DMS153 treated with DMSO at 0.1 percent for 48 hours (cell line): ENCODE measurements at regions not wholly inside any gene's neighbourhood (a gene's known extent, or its start where the extent isn't known, plus 50 kb on each side); places are given as distances from the start of the nearest gene placed in this dataset.
"Not testable (repeated sequence)": the region's sequence is repeated elsewhere in the genome, so short reads cannot be mapped to it uniquely, and the experiment has no call there.

Source experiments
- DNase-seq: peaks from one replicate; lab custom pipeline; 2025; ENCODE audit not compliant: unreplicated experiment; lab: John Stamatoyannopoulos, UW

- no peak for DNase-seq
These were observed 69.7 kb downstream of the RPS6KA4 start for GRCh38 chr11:64428693-64429092.

DNA sequence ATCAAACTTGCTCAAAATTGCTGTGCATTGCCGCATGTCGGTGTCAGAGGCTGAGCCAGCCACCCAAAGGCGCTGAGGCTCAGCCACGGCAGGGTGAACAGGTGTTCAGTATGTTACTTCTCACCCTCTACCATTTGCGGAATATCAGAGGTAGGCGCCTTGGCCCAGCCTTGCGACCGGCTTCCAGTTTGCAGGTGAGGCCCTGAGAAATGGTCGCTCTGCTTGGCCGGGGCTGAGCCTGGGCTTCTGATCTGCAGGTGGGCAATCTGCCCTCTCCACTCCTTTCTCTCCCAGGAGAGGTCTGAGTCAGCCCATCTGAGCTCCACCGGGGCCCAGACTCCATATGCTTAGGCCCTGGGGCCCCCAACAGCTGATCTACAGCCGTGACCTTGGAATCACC is 71.0 kb downstream of the RPS6KA4 start:
- no peak for DNase-seq

DNA sequence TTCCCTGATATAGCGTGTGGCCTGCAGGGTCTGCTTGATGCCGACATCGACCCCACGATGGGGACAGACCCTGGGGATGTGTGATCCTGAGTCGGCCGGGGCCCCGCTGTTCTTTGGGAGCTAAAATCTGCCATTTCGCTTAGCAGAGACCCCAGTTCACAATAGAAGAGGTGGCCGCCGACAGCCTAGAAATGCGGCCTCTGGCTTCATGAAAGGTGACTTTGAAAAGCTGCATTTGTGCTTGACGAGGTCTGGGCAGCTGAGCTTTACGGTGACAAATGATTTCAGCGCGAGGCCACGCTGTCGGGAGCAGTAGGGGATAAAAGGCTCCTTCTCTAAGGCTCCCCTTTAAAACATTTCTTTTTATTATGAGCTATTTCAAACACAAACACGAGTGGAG is 71.7 kb downstream of the RPS6KA4 start:
- no peak for DNase-seq

DNA sequence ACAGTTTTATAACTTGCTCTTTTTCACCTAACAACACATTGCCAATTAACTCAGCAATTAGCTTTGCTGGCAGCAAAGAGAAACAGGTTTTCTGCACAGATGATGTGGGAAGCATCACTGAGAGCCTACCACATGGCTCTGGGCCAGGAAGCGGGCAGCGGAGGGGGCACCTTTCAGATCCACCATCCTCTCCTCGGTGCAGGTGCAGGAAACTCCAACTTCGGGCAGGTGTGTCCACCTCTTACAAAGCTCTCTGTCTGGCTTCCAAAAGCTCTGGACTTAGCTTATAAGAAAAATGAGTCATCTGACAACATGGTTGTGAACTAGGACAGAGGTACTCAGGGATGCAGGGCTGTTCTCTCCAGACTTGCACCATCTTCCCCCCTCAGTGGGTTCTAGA is 77.0 kb downstream of the RPS6KA4 start:
- no peak for DNase-seq

- no peak for DNase-seq
These were observed 78.5 kb downstream of the RPS6KA4 start for GRCh38 chr11:64437426-64437825.

DNA sequence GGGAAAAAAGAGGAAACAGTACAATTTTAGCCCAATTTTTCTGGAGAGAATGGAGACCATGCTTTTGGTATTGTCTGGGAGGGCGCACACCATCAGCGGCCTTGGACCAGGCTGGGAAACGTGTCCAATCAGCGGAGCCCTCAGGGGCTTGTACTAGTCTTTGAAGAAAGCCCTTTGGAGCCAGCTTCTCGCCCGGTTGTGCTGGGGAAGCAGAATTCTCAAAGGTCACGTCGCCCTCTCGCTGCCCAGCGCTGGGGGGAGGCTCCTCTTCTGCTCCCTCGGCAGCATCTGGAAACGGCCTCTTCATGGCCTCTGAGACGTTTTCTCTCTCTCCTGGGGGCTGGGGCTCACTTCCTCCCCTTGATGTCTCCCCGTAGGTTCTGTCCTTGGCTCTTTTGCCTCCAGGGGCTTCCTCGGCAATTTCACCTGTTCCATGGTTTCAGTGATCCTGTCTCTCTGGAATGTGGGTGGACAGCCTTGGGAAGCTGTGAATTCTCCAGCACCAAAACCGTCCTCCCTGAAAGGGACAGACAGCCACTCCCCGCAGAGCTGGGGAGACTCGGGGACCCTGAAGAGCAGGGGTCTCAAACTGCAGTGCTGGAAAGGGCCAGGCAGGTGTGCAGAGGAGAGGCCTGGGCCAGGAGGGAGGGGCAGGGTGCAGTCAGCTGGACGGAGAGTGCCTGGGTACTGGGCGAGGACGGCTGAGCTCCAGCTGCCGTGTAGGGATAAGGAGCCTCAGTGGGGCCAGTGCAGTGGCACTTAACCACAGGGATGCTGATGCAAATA is 80.2 kb downstream of the RPS6KA4 start:
- no peak for DNase-seq

GRCh38 chr11:64439772-64440491 is 81.0 kb downstream of the RPS6KA4 start:
- not testable (repeated sequence) for DNase-seq

DNA sequence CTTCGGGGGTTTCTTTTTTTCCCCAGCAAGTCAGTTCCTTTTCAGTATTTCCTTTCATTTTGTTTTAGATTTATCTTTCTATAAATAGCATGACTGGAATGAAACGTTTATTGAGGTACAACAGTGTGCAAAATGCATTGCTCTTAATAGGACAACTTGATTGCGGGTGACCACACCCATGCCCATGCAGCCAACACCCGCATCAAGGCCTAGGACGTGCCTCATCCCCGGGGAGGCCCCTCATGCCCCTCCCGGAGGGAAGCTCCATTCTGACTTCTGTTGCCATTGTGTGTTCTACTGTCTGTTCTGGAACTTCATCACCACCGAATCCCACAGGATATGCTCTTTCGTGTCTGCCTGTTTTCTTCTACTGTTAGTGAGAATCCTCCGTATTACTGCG is 82.2 kb downstream of the RPS6KA4 start:
- no peak for DNase-seq

DNA sequence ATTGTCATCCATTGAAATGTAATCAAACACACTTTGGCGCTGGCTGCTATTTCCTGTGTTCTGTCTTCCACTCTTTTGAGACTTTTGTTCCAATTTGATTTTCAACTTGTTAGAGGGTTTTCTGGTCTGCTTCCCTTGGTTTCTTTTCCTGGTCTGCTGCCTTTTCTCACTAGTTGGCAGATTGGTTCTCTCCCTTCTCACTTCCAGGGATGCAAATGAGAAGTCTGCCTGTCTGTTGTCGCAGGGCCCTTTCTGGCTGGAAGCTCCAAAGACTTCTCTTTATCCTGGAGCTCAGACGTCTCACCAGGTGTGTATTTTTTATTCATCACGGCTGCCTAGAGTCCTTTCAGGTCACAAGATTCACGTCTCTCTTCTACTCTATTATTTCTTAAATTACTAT is 84.0 kb downstream of the RPS6KA4 start:
- no peak for DNase-seq

GRCh38 chr11:64444838-64445441 is 86.0 kb downstream of the RPS6KA4 start:
- no peak for DNase-seq

DNA sequence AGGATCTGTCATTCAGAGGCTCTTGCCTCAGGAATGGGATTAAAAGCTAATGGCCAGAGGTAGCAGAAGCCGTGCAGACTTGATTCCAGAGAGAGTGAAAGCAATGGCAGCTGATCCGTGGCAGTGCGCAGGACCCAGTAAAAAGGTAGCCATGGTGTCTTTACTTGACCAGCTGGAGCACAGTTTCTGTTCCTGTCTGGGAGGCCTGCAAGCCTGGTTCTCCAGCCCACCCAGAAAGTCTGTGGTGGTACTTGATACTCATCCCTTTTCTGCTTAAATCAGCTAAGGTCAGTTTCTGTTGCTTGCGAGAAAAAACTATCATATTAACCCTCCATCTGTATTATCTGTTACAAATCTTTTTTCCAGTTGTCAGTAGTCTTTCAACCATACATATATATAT is 86.7 kb downstream of the RPS6KA4 start:
- no peak for DNase-seq

GRCh38 chr11:64447831-64448598 is 89.1 kb downstream of the RPS6KA4 start:
- DNase-seq: no peak

GRCh38 chr11:64448599-64449380 is 89.8 kb downstream of the RPS6KA4 start:
- DNase-seq: peak; percentile 65

- peak; percentile 37 for DNase-seq
These were observed 90.6 kb downstream of the RPS6KA4 start for GRCh38 chr11:64449381-64450167.

DNA sequence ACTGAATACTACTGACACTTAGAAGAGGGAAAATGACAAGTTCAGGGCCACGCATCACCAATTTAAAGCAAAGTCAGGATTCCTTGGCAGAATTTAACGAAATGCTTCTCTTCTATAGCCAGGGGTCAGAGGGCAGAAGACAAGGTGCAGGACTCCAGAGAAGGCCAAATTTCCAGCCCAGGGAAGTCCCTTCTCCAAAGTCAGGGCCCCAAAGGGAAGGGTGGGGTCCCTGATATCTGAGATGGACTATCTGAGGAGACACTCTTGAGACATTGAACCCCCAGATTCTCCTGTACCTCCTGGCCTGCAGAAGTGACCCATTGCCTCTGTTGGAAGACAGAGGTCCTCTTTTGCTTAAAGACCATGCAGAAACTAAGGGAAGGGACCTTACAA is 91.2 kb downstream of the RPS6KA4 start:
- no peak for DNase-seq

DNA sequence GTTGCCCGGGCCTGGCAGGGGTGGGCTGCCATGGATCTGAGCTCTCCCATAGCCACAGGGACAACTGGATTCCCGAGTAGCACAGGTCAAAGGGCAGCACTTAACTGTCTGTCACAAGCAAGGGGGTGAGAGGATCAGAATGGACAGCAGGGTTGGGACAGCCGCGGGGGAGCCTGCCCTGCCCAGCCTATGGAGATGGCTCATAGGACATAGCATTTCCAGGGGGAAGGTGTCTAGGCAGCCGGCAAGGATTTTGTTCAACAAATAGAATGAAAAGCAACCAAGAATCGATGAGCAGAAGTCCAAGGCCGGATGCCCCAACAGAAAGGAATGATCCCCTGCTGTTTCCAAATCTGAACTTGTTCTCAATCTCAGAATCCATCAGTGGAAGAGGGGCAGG is 92.9 kb downstream of the RPS6KA4 start:
- no peak for DNase-seq

DNA sequence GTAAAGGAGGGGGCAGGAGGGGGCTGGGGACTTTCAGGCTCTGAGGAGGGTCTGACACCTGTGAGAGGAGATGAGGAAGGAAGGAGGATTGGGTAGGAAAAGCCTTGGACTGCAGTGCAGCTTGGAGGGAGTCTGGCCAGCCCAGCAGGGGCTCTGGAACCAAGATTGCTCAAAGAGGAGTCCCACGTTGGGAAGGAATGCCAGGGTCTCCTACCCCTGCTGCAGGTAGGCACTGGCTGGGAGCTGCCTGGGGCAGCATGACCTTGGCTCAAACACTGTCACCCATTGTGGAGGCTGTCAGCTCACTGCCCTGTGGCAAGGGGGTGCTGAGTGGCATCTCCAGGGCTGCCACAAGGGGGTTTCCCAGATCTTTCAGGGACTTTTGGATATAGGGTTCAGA is 94.5 kb downstream of the RPS6KA4 start:
- DNase-seq: no peak

GRCh38 chr11:64455456-64456261 is 96.7 kb downstream of the RPS6KA4 start:
- no peak for DNase-seq
